Esophagus squamous epithelium (tissue), 5 donors: ENCODE measurements at regions not wholly inside any gene's neighbourhood (a gene's known extent, or its start where the extent isn't known, plus 50 kb on each side); places are given as distances from the start of the nearest gene placed in this dataset.

ENCODE experiments used
- DNase-seq: peaks from one replicate; lab custom pipeline; 2025; lab: John Stamatoyannopoulos, UW
- H3K27ac ChIP-seq, 4 donors: fragments of 200-600 bp; sonication (generic); one replicate each; pipeline ENCODE4 v1.5.1; 2016 to 2019; ENCODE audit warnings: mild to moderate bottlenecking in 1 of 4
- H3K27me3 ChIP-seq, 4 donors: fragments of 200-600 bp; sonication (generic); 1 replicate in 3 of 4; 2 replicates in 1 of 4; pipeline versions ENCODE4 v1.5.1 to v1.6.0; 2017 to 2021; ENCODE audit warnings: antibody characterized with exemption in 1 of 4
- H3K36me3 ChIP-seq, 3 donors: fragments of 200-600 bp; sonication (generic); one replicate each; pipeline ENCODE4 v1.5.1; 2016 to 2019
- H3K4me1 ChIP-seq, 3 donors: fragments of 200-600 bp; sonication (generic); one replicate each; pipeline ENCODE4 v1.5.1; 2017 to 2019
- H3K4me3 ChIP-seq, 4 donors: fragments of 200-600 bp; sonication (generic); 1 replicate in 3 of 4; 2 replicates in 1 of 4; pipeline ENCODE4 v1.5.1; 2016 to 2019; ENCODE audit warnings: mild to moderate bottlenecking in 2 of 4, moderate library complexity in 1 of 4
- H3K9me3 ChIP-seq, 3 donors: fragments of 200-600 bp; sonication (generic); one replicate each; pipeline ENCODE4 v1.5.1; 2016 to 2019
- POLR2A ChIP-seq, 4 donors: fragments of 450-650 bp; IDR thresholded peaks; one replicate each; pipeline ENCODE4 v1.6.1; 2017; ENCODE audit warnings: antibody characterized with exemption in 4 of 4, mild to moderate bottlenecking in 4 of 4, moderate library complexity in 3 of 4
- WGBS, 2 donors: methylation state at CpG; one replicate each; pipeline ENCODE4 v1.1.5; 2018; 5-methylcytosine and 5-hydroxymethylcytosine counted together
- intact Hi-C: fragments of 100-400 bp; cut with DNase I; formaldehyde crosslinking; loops from one replicate; pipeline ENCODE4 v1.15.0; 2022
- TF ChIP-seq, protein P1 (sequence below), 6 experiments: fragments of 450-650 bp in 4 of 6; fragments of 200-600 bp in 2 of 6; sonication (generic) in 2 of 6; IDR thresholded peaks; one replicate each; pipeline ENCODE4 v1.5.1; 2016 to 2019; ENCODE audit warnings: antibody characterized with exemption in 6 of 6, mild to moderate bottlenecking in 4 of 6, moderate library complexity in 4 of 6
- donor health status: DM: yes; HTN: yes; CAD: no.

DNA sequence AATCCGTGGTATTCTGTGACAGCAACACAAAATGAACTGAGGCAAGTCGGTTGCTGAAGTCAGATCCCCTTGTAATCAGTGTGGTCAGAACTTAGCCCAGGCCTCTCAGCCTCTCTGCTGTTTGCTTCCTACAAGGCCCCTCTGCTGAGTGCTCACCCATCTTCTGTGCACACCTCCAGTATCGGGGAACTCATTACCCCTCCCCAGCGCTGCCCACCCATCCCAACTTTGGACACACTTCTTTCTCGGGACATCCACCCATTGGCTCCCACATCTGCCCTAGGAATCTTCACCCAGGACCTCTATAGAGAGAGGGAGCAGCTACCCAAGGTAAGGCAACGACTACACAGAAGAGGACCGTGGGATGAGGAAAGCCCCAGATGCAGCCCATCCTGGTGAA lies 217.5 kb downstream of the MATN1 start:
- TF ChIP-seq POLR2A (IDR thresholded peaks at IDR 0.05) = no peak
- TF ChIP-seq, protein P1, sequence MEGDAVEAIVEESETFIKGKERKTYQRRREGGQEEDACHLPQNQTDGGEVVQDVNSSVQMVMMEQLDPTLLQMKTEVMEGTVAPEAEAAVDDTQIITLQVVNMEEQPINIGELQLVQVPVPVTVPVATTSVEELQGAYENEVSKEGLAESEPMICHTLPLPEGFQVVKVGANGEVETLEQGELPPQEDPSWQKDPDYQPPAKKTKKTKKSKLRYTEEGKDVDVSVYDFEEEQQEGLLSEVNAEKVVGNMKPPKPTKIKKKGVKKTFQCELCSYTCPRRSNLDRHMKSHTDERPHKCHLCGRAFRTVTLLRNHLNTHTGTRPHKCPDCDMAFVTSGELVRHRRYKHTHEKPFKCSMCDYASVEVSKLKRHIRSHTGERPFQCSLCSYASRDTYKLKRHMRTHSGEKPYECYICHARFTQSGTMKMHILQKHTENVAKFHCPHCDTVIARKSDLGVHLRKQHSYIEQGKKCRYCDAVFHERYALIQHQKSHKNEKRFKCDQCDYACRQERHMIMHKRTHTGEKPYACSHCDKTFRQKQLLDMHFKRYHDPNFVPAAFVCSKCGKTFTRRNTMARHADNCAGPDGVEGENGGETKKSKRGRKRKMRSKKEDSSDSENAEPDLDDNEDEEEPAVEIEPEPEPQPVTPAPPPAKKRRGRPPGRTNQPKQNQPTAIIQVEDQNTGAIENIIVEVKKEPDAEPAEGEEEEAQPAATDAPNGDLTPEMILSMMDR (IDR thresholded peaks at IDR 0.05) = no peak
- intact Hi-C loops = no loop called here
- Histone ChIP-seq H3K9me3 (no peaks in the 10 kb centered on the region), H3K27me3 (peaks cover 0 to 12% (median 0%) of the 10 kb centered on the region in 4 donors), H3K27ac (no peak overlapping the region), H3K36me3 (no peaks in the 10 kb centered on the region), H3K4me3 (no peak overlapping the region), H3K4me1 (no peaks in the 10 kb centered on the region)
- no peak for DNase-seq
- 72 to 88% methylated on average over 3 to 7 of the region's 7 CpGs for WGBS, 2 donors

DNA sequence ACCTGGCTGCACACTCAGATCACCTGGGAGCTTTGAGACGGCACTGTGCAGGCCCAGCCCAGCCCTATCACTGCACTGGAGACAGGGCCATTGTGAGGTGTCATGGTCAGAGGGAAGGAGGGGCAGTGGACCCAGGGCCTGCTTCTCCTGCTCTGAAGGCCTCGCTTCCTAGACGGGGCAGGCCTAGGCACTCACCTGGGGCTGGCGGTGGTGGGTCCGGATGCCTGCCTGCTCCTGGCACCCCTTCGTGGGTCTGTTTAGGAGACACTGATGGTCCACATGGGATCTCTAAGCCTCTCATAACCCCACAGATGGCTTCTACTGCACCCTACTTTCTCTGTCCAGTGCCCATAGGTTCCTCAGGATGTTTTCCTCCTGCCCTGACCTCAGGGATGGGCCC lies 230.9 kb downstream of the MATN1 start:
- H3K9me3 ChIP-seq = no peaks in the 10 kb centered on the region
- no peak for DNase-seq
- H3K27me3 ChIP-seq = no peaks in the 10 kb centered on the region
- intact Hi-C loops = no loop called here
- H3K4me3 ChIP-seq = no peak overlapping the region
- 56 to 67% methylated on average over 1 to 2 of the region's 6 CpGs for WGBS, 2 donors
- H3K4me1 ChIP-seq = no peaks in the 10 kb centered on the region
- TF ChIP-seq, protein P1 (IDR thresholded peaks at IDR 0.05) = no peak
- no peak for TF ChIP-seq POLR2A (IDR thresholded peaks at IDR 0.05)
- no peaks in the 10 kb centered on the region for H3K36me3 ChIP-seq
- H3K27ac ChIP-seq = no peak overlapping the region

DNA sequence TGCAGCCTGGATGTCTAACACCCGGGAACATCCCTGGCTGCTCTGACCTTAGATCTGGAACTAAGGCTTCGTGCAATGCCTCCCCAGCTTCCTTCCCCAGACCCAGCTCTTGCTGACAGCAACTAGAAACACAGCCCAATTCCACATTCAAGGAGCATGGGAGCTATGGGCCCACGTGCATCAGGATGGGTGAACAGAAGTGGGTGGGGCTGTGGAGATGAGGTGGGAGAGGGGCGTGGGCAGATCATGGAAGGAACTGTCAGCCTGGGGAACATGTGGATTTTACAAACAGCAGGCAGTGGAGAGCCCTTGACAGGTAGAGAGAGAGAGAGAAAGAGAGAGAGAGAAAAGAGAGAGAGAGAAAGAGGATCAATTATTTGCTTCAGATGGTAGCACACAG lies 231.6 kb downstream of the MATN1 start:
- TF ChIP-seq, protein P1 (IDR thresholded peaks at IDR 0.05) = no peak
- TF ChIP-seq POLR2A (IDR thresholded peaks at IDR 0.05) = no peak
- H3K27me3 ChIP-seq = no peaks in the 10 kb centered on the region
- no peaks in the 10 kb centered on the region for H3K9me3 ChIP-seq
- H3K4me3 ChIP-seq = no peak overlapping the region
- 66 to 68% methylated on average over 3 to 4 of the region's 4 CpGs for WGBS, 2 donors
- no peak for DNase-seq
- intact Hi-C loops = no loop called here
- H3K36me3 ChIP-seq = no peaks in the 10 kb centered on the region
- H3K4me1 ChIP-seq = no peaks in the 10 kb centered on the region
- H3K27ac ChIP-seq = no peak overlapping the region

DNA sequence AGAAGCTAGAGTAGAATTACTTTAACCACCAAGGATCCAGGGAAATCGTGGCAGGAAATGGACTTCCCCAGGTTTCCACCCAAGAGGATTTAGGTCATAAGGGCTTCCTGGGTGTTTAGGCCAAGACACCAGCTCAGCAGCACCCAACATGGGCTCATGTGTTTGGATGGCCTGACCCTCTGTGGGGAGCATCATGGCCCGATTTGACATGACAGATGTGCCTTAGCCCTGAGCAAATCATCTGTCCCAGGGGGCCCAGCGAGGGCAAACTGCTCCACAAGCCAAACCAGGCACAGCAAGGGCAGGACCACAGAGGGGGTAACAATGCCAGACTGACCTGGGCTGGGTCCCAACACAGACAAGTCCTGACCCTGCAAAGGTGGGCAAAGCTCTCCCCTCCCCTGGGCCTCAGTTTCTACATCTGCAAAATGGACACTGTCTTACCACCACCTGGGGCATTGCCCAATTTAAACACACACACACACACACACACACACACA lies 232.8 kb downstream of the MATN1 start:
- H3K4me3 ChIP-seq = no peak overlapping the region
- 50 to 60% methylated on average over 1 of the region's 3 CpGs for WGBS, 2 donors
- no peak overlapping the region for H3K27ac ChIP-seq
- H3K4me1 ChIP-seq = no peaks in the 10 kb centered on the region
- intact Hi-C loops = no loop called here
- no peak for DNase-seq
- TF ChIP-seq, protein P1 (IDR thresholded peaks at IDR 0.05) = no peak
- TF ChIP-seq POLR2A (IDR thresholded peaks at IDR 0.05) = no peak
- peaks cover 0 to 4% (median 0%) of the 10 kb centered on the region in 4 donors for H3K27me3 ChIP-seq
- no peaks in the 10 kb centered on the region for H3K9me3 ChIP-seq
- no peaks in the 10 kb centered on the region for H3K36me3 ChIP-seq

DNA sequence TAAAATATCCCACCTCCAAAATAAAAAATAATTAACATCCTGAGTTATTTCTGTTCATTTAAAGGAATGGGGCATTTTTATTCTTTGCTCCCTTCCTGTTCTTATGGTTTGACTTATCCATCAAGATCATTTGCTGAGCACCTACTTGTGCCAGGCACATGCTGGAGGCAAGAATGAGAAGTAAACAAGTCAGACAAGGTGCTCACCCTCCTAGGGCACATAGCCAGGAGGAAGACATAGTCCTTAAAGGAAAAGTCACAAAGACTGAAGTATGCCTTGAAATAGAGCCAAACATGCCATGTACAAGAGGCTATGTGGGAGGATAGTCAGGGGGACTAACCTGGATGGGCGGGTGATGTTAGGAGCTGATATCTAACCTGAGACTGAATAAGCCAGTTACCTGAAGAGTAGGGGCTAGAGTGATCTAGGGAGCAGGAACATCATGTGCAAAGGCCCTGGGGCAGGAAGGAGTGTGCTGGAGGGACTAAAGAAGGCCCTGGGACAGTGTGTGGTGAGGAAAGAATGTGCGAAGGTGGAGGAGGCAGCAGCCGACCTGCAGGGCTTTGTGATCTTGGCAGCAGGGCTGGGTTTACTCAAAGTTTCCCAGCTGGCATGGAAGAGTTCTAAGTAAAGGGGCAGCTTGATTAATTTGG lies 233.5 kb downstream of the MATN1 start:
- TF ChIP-seq, protein P1 (IDR thresholded peaks at IDR 0.05) = no peak
- no peak for TF ChIP-seq POLR2A (IDR thresholded peaks at IDR 0.05)
- intact Hi-C loops = no loop called here
- Histone ChIP-seq H3K27ac (no peak overlapping the region), H3K4me3 (no peak overlapping the region), H3K4me1 (no peaks in the 10 kb centered on the region), H3K27me3 (peaks cover 0 to 5% (median 0%) of the 10 kb centered on the region in 4 donors), H3K9me3 (no peaks in the 10 kb centered on the region), H3K36me3 (no peaks in the 10 kb centered on the region)
- no peak for DNase-seq
- WGBS, 2 donors = 78 to 88% methylated on average over 3 of the region's 3 CpGs
